Epithelial cell of esophagus (primary cell): ENCODE measurements at regions not wholly inside any gene's neighbourhood (a gene's known extent, or its start where the extent isn't known, plus 50 kb on each side); places are given as distances from the start of the nearest gene placed in this dataset.

Source experiments
- DNase-seq: peaks from one replicate; pipeline ENCODE4 v3.0.0; 2010; ENCODE audit warnings: low read depth
- H3K4me3 ChIP-seq: 2 replicates; pipeline ENCODE4 v1.5.1; 2011; ENCODE audit warnings: mild to moderate bottlenecking, low read length, control low read depth
- CTCF ChIP-seq: IDR thresholded peaks from 2 replicates; pipeline ENCODE4 v1.5.1; 2011; ENCODE audit warnings: low read depth, mild to moderate bottlenecking, low read length, control low read depth, inconsistent platforms; ENCODE audit not compliant: insufficient read depth; ENCODE audit errors: missing control alignments

GRCh38 chr14:39974036-39974435, 541.8 kb upstream of the FBXO33 start:
- TF ChIP-seq CTCF, result no peak
- DNase-seq, result no peak
- H3K4me3 ChIP-seq, result no peak overlapping the region

- H3K4me3 ChIP-seq, result no peak overlapping the region
- no peak for TF ChIP-seq CTCF
- DNase-seq, result no peak
Observed at GRCh38 chr14:39972704-39973103, 540.5 kb upstream of the FBXO33 start.

- H3K4me3 ChIP-seq, result no peak overlapping the region
- no peak for DNase-seq
- no peak for TF ChIP-seq CTCF
Observed at GRCh38 chr14:39967885-39968284, 535.7 kb upstream of the FBXO33 start.

GRCh38 chr14:39957987-39958386, 525.8 kb upstream of the FBXO33 start:
- DNase-seq, result no peak
- TF ChIP-seq CTCF, result no peak
- H3K4me3 ChIP-seq, result no peak overlapping the region

- no peak for TF ChIP-seq CTCF
- no peak overlapping the region for H3K4me3 ChIP-seq
- DNase-seq, result no peak
Observed at GRCh38 chr14:39957290-39957689, 525.1 kb upstream of the FBXO33 start.

GRCh38 chr14:39956372-39956771, 524.1 kb upstream of the FBXO33 start:
- no peak for DNase-seq
- TF ChIP-seq CTCF, result no peak
- H3K4me3 ChIP-seq, result no peak overlapping the region

GRCh38 chr14:39948235-39948634, 516.0 kb upstream of the FBXO33 start:
- no peak for DNase-seq
- H3K4me3 ChIP-seq, result no peak overlapping the region
- TF ChIP-seq CTCF, result no peak
